C4-2B (cell line): ENCODE measurements at regions not wholly inside any gene's neighbourhood (a gene's known extent, or its start where the extent isn't known, plus 50 kb on each side); places are given as distances from the start of the nearest gene placed in this dataset.

Source experiments
- ZFX ChIP-seq: fragments of 450-650 bp; IDR thresholded peaks from 2 replicates; pipeline ENCODE4 v1.6.1; 2017
- TF ChIP-seq, protein P1 (sequence below): fragments of 450-650 bp; conservative IDR thresholded peaks from 2 replicates; pipeline ENCODE4 v1.5.1; 2017; ENCODE audit warnings: mild to moderate bottlenecking

DNA sequence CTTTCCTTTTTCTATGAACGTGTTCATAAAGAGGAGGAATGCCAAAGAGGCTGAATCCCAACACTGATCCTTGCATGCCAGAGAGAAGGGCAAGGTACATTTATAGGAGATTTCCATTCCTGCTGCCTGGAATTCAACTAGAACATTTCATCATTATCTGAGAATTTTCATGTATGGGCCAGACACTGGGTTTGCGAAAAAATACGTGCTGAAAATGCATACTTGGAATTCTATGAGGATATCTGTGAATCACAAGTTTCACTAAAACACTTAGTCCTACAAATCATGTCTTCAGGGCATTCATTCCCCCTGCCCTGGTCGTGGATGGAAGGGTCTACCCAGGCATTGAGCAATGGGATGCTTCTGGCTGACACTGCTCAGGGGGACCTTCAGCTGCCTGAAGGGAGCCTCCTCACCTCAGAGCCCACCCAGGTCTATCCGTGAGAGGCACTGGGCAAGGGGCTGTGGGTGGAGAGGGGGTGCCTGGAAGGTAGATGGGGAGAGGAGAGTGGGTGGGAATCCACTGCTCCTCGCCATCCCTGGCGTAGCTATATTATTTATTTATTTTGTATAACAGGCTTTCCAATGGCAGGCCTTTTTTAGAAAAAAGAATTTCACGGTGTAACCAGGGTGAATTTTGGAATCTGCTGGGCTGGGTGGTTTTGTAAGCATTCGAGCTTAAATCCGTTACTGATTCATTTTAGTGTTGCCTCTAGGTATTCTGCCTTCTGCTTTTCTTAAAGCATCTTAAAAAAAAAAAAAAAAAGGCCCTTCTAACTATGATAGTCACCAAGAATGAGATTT lies 560.6 kb upstream of the ID2 start:
- TF ChIP-seq, protein P1, sequence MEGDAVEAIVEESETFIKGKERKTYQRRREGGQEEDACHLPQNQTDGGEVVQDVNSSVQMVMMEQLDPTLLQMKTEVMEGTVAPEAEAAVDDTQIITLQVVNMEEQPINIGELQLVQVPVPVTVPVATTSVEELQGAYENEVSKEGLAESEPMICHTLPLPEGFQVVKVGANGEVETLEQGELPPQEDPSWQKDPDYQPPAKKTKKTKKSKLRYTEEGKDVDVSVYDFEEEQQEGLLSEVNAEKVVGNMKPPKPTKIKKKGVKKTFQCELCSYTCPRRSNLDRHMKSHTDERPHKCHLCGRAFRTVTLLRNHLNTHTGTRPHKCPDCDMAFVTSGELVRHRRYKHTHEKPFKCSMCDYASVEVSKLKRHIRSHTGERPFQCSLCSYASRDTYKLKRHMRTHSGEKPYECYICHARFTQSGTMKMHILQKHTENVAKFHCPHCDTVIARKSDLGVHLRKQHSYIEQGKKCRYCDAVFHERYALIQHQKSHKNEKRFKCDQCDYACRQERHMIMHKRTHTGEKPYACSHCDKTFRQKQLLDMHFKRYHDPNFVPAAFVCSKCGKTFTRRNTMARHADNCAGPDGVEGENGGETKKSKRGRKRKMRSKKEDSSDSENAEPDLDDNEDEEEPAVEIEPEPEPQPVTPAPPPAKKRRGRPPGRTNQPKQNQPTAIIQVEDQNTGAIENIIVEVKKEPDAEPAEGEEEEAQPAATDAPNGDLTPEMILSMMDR: no peak
- no peak for TF ChIP-seq ZFX
